Neural cell (in vitro differentiated cells): ENCODE measurements at regions not wholly inside any gene's neighbourhood (a gene's known extent, or its start where the extent isn't known, plus 50 kb on each side); places are given as distances from the start of the nearest gene placed in this dataset.

Source experiments
- H2AFZ ChIP-seq: fragments of 200-600, 300-800 bp; sonication (generic), shearing (Covaris generic); 2 replicates; pipeline ENCODE4 v1.6.0; 2014; ENCODE audit warnings: low read depth, mild to moderate bottlenecking, antibody characterized with exemption, low read length, moderate library complexity
- H3F3A ChIP-seq: fragments of 200-600 bp; shearing (Covaris generic); 2 replicates; pipeline ENCODE4 v1.6.1; 2016; ENCODE audit warnings: mild to moderate bottlenecking, moderate library complexity, mixed read lengths, antibody characterized with exemption, low read length; ENCODE audit not compliant: insufficient read depth, poor library complexity, severe bottlenecking
- H3K27ac ChIP-seq: fragments of 200-600, 300-800 bp; sonication (generic), shearing (Covaris generic); 2 replicates; pipeline ENCODE4 v1.5.1; 2014; ENCODE audit warnings: mild to moderate bottlenecking, low read length, moderate library complexity
- H3K27me3 ChIP-seq: fragments of 300-800, 200-600 bp; sonication (generic), shearing (Covaris generic); 2 replicates; pipeline ENCODE4 v1.6.0; 2014; ENCODE audit warnings: mild to moderate bottlenecking, low read depth, low read length, moderate library complexity; ENCODE audit not compliant: insufficient read depth
- H3K36me3 ChIP-seq: fragments of 300-800, 200-600 bp; sonication (generic), shearing (Covaris generic); 2 replicates; pipeline ENCODE4 v1.5.1; 2014; ENCODE audit warnings: mild to moderate bottlenecking, antibody characterized with exemption, low read length, moderate library complexity; ENCODE audit not compliant: insufficient read depth
- H3K4me2 ChIP-seq: fragments of 300-800, 200-600 bp; sonication (generic), shearing (Covaris generic); 2 replicates; pipeline ENCODE4 v1.6.0; 2014; ENCODE audit warnings: mild to moderate bottlenecking, low read length
- H3K4me3 ChIP-seq: fragments of 300-800, 200-600 bp; sonication (generic), shearing (Covaris generic); 2 replicates; pipeline ENCODE4 v1.5.1; 2014; ENCODE audit warnings: mild to moderate bottlenecking, low read length, moderate library complexity
- H3K79me2 ChIP-seq: fragments of 200-600 bp; shearing (Covaris generic); replicated peaks from 2 replicates; pipeline ENCODE4 v1.6.0; 2014; ENCODE audit warnings: mild to moderate bottlenecking, low read length, moderate library complexity; ENCODE audit not compliant: insufficient read depth
- H3K9ac ChIP-seq: fragments of 300-800, 200-600 bp; sonication (generic), shearing (Covaris generic); 2 replicates; pipeline ENCODE4 v1.6.1; 2016; ENCODE audit warnings: mild to moderate bottlenecking, low read length, mixed read lengths
- H3K9me2 ChIP-seq: fragments of 200-600 bp; shearing (Covaris generic); 2 replicates; pipeline ENCODE4 v1.6.1; 2016; ENCODE audit warnings: mild to moderate bottlenecking, low read length, mixed read lengths; ENCODE audit not compliant: insufficient read depth
- H3K9me3 ChIP-seq: fragments of 200-600, 300-800 bp; sonication (generic), shearing (Covaris generic); 2 replicates; pipeline ENCODE4 v1.6.1; 2016; ENCODE audit warnings: mild to moderate bottlenecking, mixed run types, low read length, moderate library complexity, mixed read lengths
- H4K20me1 ChIP-seq: fragments of 200-600 bp; shearing (Covaris generic); 2 replicates; pipeline ENCODE4 v1.6.1; 2016; ENCODE audit warnings: mild to moderate bottlenecking, mixed run types; ENCODE audit not compliant: insufficient read depth
- EP300 ChIP-seq: fragments of 450-650 bp; conservative IDR thresholded peaks from 2 replicates; pipeline ENCODE4 v1.6.1; 2014; ENCODE audit warnings: antibody characterized with exemption, mild to moderate bottlenecking, moderate library complexity; ENCODE audit not compliant: poor library complexity, severe bottlenecking
- EZH2 ChIP-seq: fragments of 200-600, 300-800 bp; shearing (Covaris generic), sonication (generic); IDR thresholded peaks from 2 replicates; pipeline ENCODE4 v1.6.1; 2014; ENCODE audit warnings: antibody characterized with exemption, low read length, borderline replicate concordance, mild to moderate bottlenecking; ENCODE audit not compliant: insufficient read depth, poor library complexity, severe bottlenecking
- MXI1 ChIP-seq: fragments of 450-650 bp; conservative IDR thresholded peaks from 2 replicates; pipeline ENCODE4 v1.6.1; 2014; ENCODE audit warnings: antibody characterized with exemption, mild to moderate bottlenecking; ENCODE audit not compliant: poor library complexity, severe bottlenecking
- POLR2AphosphoS5 ChIP-seq: IDR thresholded peaks from 2 replicates; pipeline ENCODE4 v1.6.1; 2012
- RAD21 ChIP-seq: fragments of 450-650 bp; conservative IDR thresholded peaks from 2 replicates; pipeline ENCODE4 v1.6.1; 2014; ENCODE audit warnings: antibody characterized with exemption, mild to moderate bottlenecking, moderate library complexity
- SMC3 ChIP-seq: fragments of 450-650 bp; conservative IDR thresholded peaks from 2 replicates; pipeline ENCODE4 v1.6.1; 2014; ENCODE audit warnings: antibody characterized with exemption, mild to moderate bottlenecking, moderate library complexity; ENCODE audit not compliant: poor library complexity
- TAF1 ChIP-seq: IDR thresholded peaks from 2 replicates; pipeline ENCODE4 v1.6.1; 2012; ENCODE audit warnings: low read depth
- TF ChIP-seq, protein P1 (sequence below): fragments of 450-650 bp; IDR thresholded peaks from 2 replicates; pipeline ENCODE4 v1.5.1; 2014; ENCODE audit warnings: antibody characterized with exemption, mild to moderate bottlenecking, moderate library complexity; ENCODE audit not compliant: poor library complexity, severe bottlenecking
- TF ChIP-seq, protein P2 (sequence below): IDR thresholded peaks from 2 replicates; pipeline ENCODE4 v1.6.1; 2012; ENCODE audit warnings: borderline replicate concordance

DNA sequence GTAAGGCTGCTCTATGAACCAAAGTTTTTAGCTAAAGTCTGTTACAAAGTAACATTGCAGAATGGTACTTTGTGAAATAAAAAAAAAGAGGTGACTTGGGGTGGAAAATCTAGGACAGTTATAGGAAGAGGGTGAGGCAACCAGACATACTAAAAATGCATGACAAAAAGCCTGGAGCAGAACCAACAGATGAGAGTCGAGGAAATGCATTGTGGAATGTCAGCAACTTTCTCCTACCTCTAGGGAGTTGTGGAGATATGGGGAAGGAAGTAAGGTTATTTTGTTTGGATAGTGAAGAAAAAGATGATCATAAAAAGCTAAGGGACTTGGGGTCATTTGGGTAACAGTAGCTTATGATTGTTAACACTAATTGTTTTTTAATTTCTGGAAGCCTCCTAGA lies 295.6 kb downstream of the S1PR1 start:
- Histone ChIP-seq H3K79me2 (no peaks in the 10 kb centered on the region), H3K9me2 (no peaks in the 10 kb centered on the region), H3K9me3 (no peaks in the 10 kb centered on the region), H3K27me3 (no peaks in the 10 kb centered on the region), H3K27ac (no peak overlapping the region), H3F3A (no peaks in the 10 kb centered on the region), H2AFZ (no peak overlapping the region), H3K36me3 (no peaks in the 10 kb centered on the region), H3K9ac (no peak overlapping the region), H4K20me1 (no peaks in the 10 kb centered on the region), H3K4me2 (no peak overlapping the region), H3K4me3 (no peak overlapping the region)
- TF ChIP-seq POLR2AphosphoS5: no peak
- no peak for TF ChIP-seq MXI1
- no peak for TF ChIP-seq EP300
- TF ChIP-seq TAF1: no peak
- no peak for TF ChIP-seq SMC3
- TF ChIP-seq, protein P1, sequence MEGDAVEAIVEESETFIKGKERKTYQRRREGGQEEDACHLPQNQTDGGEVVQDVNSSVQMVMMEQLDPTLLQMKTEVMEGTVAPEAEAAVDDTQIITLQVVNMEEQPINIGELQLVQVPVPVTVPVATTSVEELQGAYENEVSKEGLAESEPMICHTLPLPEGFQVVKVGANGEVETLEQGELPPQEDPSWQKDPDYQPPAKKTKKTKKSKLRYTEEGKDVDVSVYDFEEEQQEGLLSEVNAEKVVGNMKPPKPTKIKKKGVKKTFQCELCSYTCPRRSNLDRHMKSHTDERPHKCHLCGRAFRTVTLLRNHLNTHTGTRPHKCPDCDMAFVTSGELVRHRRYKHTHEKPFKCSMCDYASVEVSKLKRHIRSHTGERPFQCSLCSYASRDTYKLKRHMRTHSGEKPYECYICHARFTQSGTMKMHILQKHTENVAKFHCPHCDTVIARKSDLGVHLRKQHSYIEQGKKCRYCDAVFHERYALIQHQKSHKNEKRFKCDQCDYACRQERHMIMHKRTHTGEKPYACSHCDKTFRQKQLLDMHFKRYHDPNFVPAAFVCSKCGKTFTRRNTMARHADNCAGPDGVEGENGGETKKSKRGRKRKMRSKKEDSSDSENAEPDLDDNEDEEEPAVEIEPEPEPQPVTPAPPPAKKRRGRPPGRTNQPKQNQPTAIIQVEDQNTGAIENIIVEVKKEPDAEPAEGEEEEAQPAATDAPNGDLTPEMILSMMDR: no peak
- TF ChIP-seq RAD21: no peak
- no peak for TF ChIP-seq EZH2
- TF ChIP-seq, protein P2, sequence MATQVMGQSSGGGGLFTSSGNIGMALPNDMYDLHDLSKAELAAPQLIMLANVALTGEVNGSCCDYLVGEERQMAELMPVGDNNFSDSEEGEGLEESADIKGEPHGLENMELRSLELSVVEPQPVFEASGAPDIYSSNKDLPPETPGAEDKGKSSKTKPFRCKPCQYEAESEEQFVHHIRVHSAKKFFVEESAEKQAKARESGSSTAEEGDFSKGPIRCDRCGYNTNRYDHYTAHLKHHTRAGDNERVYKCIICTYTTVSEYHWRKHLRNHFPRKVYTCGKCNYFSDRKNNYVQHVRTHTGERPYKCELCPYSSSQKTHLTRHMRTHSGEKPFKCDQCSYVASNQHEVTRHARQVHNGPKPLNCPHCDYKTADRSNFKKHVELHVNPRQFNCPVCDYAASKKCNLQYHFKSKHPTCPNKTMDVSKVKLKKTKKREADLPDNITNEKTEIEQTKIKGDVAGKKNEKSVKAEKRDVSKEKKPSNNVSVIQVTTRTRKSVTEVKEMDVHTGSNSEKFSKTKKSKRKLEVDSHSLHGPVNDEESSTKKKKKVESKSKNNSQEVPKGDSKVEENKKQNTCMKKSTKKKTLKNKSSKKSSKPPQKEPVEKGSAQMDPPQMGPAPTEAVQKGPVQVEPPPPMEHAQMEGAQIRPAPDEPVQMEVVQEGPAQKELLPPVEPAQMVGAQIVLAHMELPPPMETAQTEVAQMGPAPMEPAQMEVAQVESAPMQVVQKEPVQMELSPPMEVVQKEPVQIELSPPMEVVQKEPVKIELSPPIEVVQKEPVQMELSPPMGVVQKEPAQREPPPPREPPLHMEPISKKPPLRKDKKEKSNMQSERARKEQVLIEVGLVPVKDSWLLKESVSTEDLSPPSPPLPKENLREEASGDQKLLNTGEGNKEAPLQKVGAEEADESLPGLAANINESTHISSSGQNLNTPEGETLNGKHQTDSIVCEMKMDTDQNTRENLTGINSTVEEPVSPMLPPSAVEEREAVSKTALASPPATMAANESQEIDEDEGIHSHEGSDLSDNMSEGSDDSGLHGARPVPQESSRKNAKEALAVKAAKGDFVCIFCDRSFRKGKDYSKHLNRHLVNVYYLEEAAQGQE: no peak

DNA sequence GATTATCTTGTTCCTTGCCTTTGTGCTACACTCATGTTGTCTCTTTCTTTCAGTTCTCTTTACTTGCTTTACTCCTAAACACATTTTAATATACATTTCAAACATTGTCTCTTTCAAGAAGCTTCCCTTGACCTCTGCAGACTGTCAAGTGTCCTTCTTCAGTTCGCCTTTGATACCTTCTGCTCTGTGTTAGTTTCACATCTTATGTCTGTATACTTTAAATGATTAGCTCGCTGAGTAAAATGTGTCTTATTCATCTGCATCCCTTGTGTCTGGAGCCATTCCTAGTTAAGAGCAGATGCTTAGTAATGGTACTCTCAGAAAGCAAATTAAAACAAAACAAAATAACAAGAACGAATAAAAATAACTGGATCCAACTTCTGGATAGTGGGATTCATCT lies 303.3 kb downstream of the S1PR1 start:
- Histone ChIP-seq H4K20me1 (no peaks in the 10 kb centered on the region), H3K9me3 (no peaks in the 10 kb centered on the region), H3K27ac (no peak overlapping the region), H3K9me2 (no peaks in the 10 kb centered on the region), H2AFZ (no peak overlapping the region), H3K27me3 (no peaks in the 10 kb centered on the region), H3F3A (no peaks in the 10 kb centered on the region), H3K4me3 (no peak overlapping the region), H3K36me3 (no peaks in the 10 kb centered on the region), H3K79me2 (no peaks in the 10 kb centered on the region), H3K4me2 (no peak overlapping the region), H3K9ac (no peak overlapping the region)
- TF ChIP-seq, protein P2: no peak
- TF ChIP-seq EZH2 (no peak), EP300 (no peak), RAD21 (no peak), POLR2AphosphoS5 (no peak), SMC3 (no peak), TAF1 (no peak), MXI1 (no peak)
- TF ChIP-seq, protein P1: no peak
